ENCODE measurements at regions not wholly inside any gene's neighbourhood (a gene's known extent, or its start where the extent isn't known, plus 50 kb on each side); places are given as distances from the start of the nearest gene placed in this dataset.
"Not testable (repeated sequence)": the region's sequence is repeated elsewhere in the genome, so short reads cannot be mapped to it uniquely, and the experiment has no call there.

DNA sequence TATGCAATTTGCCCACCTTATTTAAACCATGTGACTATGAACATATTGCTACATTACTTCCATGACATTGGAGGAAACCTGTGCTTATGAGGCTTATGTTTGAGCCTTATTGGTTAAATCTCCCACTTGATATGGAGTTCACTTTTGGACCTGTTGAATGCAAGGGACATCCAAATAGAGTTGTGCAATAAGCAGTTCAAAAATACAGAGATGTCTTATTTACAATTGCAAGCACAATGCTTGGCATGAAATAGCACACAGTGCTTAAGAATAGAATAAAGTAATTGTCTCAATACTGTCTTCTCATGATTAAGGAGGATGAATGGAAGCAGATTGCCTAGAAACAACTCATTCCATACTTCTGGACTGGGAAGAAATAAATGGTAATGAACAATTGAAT lies 793.5 kb downstream of the METTL4 start:
- H3K4me1 ChIP-seq, result no peaks in the 10 kb centered on the region
- no peaks in the 10 kb centered on the region for H3K9me3 ChIP-seq
- no peaks in the 10 kb centered on the region for H3K27me3 ChIP-seq
- intact Hi-C loops (cut with DNase I), result no loop called here
- H3K4me3 ChIP-seq, result no peak overlapping the region
- DNase-seq, result no peak
- H3K27ac ChIP-seq, result no peak overlapping the region
- TF ChIP-seq, protein P1, sequence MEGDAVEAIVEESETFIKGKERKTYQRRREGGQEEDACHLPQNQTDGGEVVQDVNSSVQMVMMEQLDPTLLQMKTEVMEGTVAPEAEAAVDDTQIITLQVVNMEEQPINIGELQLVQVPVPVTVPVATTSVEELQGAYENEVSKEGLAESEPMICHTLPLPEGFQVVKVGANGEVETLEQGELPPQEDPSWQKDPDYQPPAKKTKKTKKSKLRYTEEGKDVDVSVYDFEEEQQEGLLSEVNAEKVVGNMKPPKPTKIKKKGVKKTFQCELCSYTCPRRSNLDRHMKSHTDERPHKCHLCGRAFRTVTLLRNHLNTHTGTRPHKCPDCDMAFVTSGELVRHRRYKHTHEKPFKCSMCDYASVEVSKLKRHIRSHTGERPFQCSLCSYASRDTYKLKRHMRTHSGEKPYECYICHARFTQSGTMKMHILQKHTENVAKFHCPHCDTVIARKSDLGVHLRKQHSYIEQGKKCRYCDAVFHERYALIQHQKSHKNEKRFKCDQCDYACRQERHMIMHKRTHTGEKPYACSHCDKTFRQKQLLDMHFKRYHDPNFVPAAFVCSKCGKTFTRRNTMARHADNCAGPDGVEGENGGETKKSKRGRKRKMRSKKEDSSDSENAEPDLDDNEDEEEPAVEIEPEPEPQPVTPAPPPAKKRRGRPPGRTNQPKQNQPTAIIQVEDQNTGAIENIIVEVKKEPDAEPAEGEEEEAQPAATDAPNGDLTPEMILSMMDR (IDR thresholded peaks at IDR 0.05), result no peak
- TF ChIP-seq POLR2A (IDR thresholded peaks at IDR 0.05), result no peak
- no peaks in the 10 kb centered on the region for H3K36me3 ChIP-seq

DNA sequence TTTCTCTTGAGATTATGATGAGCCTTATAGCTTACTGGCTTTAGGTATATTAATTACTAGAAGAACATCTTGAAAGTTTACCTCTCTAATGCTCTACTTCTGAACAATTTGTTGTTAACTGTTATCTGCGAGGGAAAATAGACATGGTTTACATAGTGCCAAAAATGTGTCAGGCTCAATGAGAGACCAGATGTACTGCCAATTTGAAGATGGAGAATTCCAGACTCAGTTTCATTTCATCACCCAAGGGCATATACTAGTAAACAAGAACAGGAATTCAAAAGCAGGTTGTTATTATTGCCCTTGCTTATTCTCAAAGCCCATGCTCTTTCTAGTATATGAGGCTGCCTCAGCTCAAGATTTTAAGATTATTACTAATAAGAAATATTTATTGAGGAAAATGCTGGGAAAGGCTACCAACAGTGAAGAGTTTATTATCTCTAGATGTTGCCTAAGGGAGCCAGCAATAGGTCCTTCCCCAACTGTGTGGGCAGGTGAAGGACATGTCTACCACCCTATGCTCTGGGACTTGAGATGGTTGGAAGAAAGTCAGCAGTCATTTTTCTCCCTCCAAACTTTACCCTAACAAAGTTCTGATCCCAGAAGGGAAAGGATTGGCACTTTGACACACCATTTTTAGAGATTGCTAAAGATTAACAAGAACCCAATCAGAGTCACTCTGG lies 792.7 kb downstream of the METTL4 start:
- Histone ChIP-seq H3K4me1 (no peaks in the 10 kb centered on the region), H3K27ac (no peak overlapping the region), H3K27me3 (no peaks in the 10 kb centered on the region), H3K4me3 (no peak overlapping the region), H3K9me3 (no peaks in the 10 kb centered on the region), H3K36me3 (no peaks in the 10 kb centered on the region)
- DNase-seq, result no peak
- 38 to 75% methylated on average over 1 of the region's 1 CpG for WGBS, 2 donors
- intact Hi-C loops (cut with DNase I), result no loop called here
- TF ChIP-seq, protein P1 (IDR thresholded peaks at IDR 0.05), result no peak
- no peak for TF ChIP-seq POLR2A (IDR thresholded peaks at IDR 0.05)

DNA sequence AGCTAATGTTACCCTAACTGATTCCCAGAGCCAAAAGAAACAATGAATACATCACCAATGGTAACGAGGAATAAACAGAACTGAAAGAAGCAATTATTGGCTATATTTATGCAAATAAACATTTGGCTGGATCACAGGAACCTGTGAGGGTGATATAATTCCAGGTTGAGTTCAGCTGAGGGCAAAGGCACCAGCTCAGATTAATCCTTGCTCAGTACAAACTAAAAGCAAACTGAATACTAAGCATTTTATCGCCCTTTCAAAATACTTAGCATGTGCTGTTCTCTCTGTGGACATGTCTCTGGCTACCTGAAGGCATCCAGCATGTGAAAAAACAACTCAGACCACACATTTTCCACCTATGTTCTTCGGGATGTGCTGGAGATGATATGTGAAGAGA lies 791.7 kb downstream of the METTL4 start:
- DNase-seq, result no peak
- H3K9me3 ChIP-seq, result peaks cover 0 to 5% (median 0%) of the 10 kb centered on the region in 3 donors
- WGBS, 2 donors, result 51% methylated on average over 3 of the region's 3 CpGs
- H3K4me3 ChIP-seq, result no peak overlapping the region
- H3K4me1 ChIP-seq, result no peaks in the 10 kb centered on the region
- TF ChIP-seq, protein P1 (IDR thresholded peaks at IDR 0.05), result no peak
- no peak for TF ChIP-seq POLR2A (IDR thresholded peaks at IDR 0.05)
- no peaks in the 10 kb centered on the region for H3K36me3 ChIP-seq
- H3K27ac ChIP-seq, result no peak overlapping the region
- no peaks in the 10 kb centered on the region for H3K27me3 ChIP-seq
- intact Hi-C loops (cut with DNase I), result no loop called here

DNA sequence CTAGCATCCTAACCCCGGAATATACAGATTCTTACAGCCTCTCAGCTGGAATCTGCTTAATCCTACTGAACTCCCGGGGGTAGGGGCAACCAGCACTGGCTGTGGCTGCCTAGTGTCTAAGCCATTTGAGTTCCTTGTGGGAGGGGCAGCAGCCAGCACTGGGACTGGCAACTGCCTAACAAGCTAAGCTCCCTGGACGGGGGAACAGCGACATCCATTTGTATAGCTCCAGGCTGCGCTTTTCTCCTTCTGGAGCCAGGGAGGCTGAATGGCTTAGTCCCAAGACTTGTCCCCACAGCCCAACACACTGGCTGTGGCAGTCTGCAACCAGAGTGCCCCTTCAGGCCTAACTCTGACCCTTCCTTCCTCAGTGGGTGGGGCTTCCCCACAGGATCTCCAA lies 787.2 kb downstream of the METTL4 start:
- WGBS, 2 donors, result 25 to 78% methylated on average over 2 of the region's 5 CpGs
- no peak overlapping the region for H3K27ac ChIP-seq
- H3K4me3 ChIP-seq, result no peak overlapping the region
- TF ChIP-seq, protein P1 (IDR thresholded peaks at IDR 0.05), result no peak
- no peak for TF ChIP-seq POLR2A (IDR thresholded peaks at IDR 0.05)
- no peaks in the 10 kb centered on the region for H3K27me3 ChIP-seq
- H3K4me1 ChIP-seq, result no peaks in the 10 kb centered on the region
- DNase-seq, result no peak
- intact Hi-C loops (cut with DNase I), result no loop called here
- H3K9me3 ChIP-seq, result peaks cover 0 to 6% (median 0%) of the 10 kb centered on the region in 3 donors
- no peaks in the 10 kb centered on the region for H3K36me3 ChIP-seq

DNA sequence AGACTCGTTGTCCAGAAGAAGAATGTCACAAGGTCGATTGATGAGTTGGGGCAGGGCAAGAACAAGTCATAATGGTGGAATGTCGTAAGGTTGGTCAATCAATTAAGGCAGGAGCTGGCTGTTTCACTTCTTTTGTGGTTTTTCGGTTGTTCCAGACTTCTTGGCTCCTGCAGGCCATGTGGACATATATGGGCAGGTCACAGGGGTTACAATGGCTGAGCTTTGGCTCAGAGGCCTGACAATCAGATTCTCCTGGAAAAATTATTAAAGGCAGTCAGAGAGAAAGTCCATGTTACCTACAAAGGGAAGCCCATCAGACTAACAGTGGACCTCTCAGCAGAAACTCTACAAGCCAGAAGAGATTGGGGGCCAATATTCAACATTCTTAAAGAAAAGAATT lies 785.3 kb downstream of the METTL4 start:
- intact Hi-C loops (cut with DNase I); H3K27me3 ChIP-seq; H3K4me1 ChIP-seq; H3K27ac ChIP-seq; H3K36me3 ChIP-seq; DNase-seq; H3K4me3 ChIP-seq; H3K9me3 ChIP-seq: not testable (repeated sequence)
- 40 to 62% methylated on average over 4 of the region's 4 CpGs for WGBS, 2 donors

DNA sequence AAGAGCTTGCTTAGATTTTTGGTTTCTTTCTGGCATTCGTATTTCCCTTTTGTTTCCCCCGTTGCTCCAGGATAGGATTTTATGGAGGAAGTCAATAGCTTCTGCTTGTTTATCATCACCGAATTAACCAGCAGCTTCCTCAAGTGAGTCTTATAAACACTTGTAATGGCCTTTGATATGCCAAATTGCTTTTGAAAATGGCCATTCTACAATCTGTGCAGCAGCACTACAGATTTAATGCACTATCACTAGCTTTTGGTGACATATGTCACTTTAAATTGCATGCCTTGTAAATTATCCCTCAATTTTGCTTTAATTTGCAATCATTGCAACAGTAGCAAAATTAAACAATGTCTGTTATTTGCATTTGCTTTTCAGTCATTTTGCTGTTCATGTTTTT lies 774.7 kb downstream of the METTL4 start:
- WGBS, 2 donors, result 54 to 69% methylated on average over 3 of the region's 3 CpGs
- no peaks in the 10 kb centered on the region for H3K9me3 ChIP-seq
- TF ChIP-seq, protein P1 (IDR thresholded peaks at IDR 0.05), result no peak
- TF ChIP-seq POLR2A (IDR thresholded peaks at IDR 0.05), result no peak
- H3K27ac ChIP-seq, result no peak overlapping the region
- no peaks in the 10 kb centered on the region for H3K36me3 ChIP-seq
- no peak overlapping the region for H3K4me3 ChIP-seq
- no peak for DNase-seq
- intact Hi-C loops (cut with DNase I), result no loop called here
- H3K4me1 ChIP-seq, result no peaks in the 10 kb centered on the region
- H3K27me3 ChIP-seq, result no peaks in the 10 kb centered on the region

Measured in esophagus squamous epithelium (tissue), 5 donors.